ENCODE measurements at regions not wholly inside any gene's neighbourhood (a gene's known extent, or its start where the extent isn't known, plus 50 kb on each side); places are given as distances from the start of the nearest gene placed in this dataset.

GRCh38 chr1:88060750-88061491 lies 623.2 kb upstream of the PKN2 start:
- TF ChIP-seq KAT7 (CRISPR knock-in tag; IDR thresholded peaks at IDR 0.05; ENCODE audit: borderline replicate concordance) (no peak), E2F4 (CRISPR knock-in tag; IDR thresholded peaks at IDR 0.05; ENCODE audit: borderline replicate concordance, low read depth) (no peak), ATF3 (CRISPR knock-in tag; conservative IDR thresholded peaks at IDR 0.05) (no peak), JUN (CRISPR knock-in tag; IDR thresholded peaks at IDR 0.05) (no peak), CTCF (IDR thresholded peaks at IDR 0.05) (no peak), FOXP1 (CRISPR knock-in tag; IDR thresholded peaks at IDR 0.05; ENCODE audit: borderline replicate concordance) (no peak), NR2C2 (CRISPR knock-in tag; IDR thresholded peaks at IDR 0.05) (no peak), ZNF121 (CRISPR knock-in tag; IDR thresholded peaks at IDR 0.05) (no peak), FOXK1 (CRISPR knock-in tag; IDR thresholded peaks at IDR 0.05) (no peak), ELF4 (CRISPR knock-in tag; IDR thresholded peaks at IDR 0.05; ENCODE audit: low read depth) (no peak), TP53 (CRISPR knock-in tag; IDR thresholded peaks at IDR 0.05) (no peak)
- TF ChIP-seq, protein P1, sequence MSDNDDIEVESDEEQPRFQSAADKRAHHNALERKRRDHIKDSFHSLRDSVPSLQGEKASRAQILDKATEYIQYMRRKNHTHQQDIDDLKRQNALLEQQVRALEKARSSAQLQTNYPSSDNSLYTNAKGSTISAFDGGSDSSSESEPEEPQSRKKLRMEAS (CRISPR knock-in tag; IDR thresholded peaks at IDR 0.05), result no peak
- TF ChIP-seq, protein P2, sequence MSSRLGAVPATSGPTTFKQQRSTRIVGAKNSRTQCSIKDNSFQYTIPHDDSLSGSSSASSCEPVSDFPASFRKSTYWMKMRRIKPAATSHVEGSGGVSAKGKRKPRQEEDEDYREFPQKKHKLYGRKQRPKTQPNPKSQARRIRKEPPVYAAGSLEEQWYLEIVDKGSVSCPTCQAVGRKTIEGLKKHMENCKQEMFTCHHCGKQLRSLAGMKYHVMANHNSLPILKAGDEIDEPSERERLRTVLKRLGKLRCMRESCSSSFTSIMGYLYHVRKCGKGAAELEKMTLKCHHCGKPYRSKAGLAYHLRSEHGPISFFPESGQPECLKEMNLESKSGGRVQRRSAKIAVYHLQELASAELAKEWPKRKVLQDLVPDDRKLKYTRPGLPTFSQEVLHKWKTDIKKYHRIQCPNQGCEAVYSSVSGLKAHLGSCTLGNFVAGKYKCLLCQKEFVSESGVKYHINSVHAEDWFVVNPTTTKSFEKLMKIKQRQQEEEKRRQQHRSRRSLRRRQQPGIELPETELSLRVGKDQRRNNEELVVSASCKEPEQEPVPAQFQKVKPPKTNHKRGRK (CRISPR knock-in tag; IDR thresholded peaks at IDR 0.05; ENCODE audit: borderline replicate concordance), result no peak
